ENCODE measurements at regions not wholly inside any gene's neighbourhood (a gene's known extent, or its start where the extent isn't known, plus 50 kb on each side); places are given as distances from the start of the nearest gene placed in this dataset.

- Histone ChIP-seq H3K36me3 (ENCODE audit: low read depth) (no peaks in the 10 kb centered on the region), H3K4me3 (no peak overlapping the region), H3K4me1 (ENCODE audit: low read depth) (no peaks in the 10 kb centered on the region), H3K9me3 (no peaks in the 10 kb centered on the region)
- DNase-seq (no peak), ATAC-seq (no peak)
- intact Hi-C loops (cut with DNase I, micrococcal nuclease), result no loop called here
- TF ChIP-seq CTCF (IDR thresholded peaks at IDR 0.05), result no peak
Measured at GRCh38 chr13:111920306-111920931, 146.5 kb upstream of the SOX1 start.

DNA sequence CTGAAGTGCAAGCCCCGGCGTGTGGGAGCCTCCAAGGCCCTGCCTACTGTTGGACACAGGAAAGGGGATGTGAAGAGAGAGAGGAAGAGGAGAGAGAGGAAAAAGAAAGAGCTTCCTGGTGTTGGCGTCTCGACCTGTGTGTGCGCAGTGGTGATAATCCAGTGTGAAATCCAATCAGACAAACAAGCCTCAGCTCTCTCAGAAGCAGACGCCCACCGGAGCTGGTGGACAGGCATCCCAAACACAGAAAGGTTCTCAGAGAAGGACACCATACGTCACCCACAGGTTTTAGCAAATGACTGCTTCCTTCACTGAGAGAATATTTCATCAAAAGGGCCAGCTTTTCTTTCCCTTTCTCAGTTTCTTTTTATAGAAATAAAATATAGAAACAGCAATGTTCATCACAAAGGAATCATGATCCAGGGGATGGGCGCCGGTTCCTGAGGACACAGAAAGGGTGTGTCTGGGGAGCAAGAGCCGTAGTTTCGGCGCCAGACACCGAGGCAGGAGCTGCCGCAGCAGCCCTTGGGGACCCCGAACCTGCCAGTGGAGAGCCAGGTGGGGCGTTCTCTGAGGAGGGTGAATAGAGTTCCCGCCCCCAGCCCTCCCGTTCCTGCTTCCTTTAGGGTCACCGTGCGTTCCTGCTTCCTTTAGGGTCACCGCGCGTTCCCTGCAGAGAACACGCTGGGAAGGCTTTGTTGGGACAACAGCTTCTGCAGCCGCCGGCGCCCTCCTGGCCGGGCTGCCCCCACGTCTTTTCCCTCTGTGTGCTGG lies 145.8 kb upstream of the SOX1 start:
- DNase-seq (no peak), ATAC-seq (no peak)
- no peaks in the 10 kb centered on the region for H3K9me3 ChIP-seq
- TF ChIP-seq CTCF (IDR thresholded peaks at IDR 0.05), result no peak
- H3K4me3 ChIP-seq, result no peak overlapping the region
- no peaks in the 10 kb centered on the region for H3K36me3 ChIP-seq (ENCODE audit: low read depth)
- no peaks in the 10 kb centered on the region for H3K4me1 ChIP-seq (ENCODE audit: low read depth)
- intact Hi-C loops (cut with DNase I, micrococcal nuclease), result no loop called here

GRCh38 chr13:111922086-111922485 lies 144.9 kb upstream of the SOX1 start:
- Histone ChIP-seq H3K4me1 (ENCODE audit: low read depth) (no peaks in the 10 kb centered on the region), H3K9me3 (no peaks in the 10 kb centered on the region), H3K36me3 (ENCODE audit: low read depth) (no peaks in the 10 kb centered on the region), H3K4me3 (no peak overlapping the region)
- TF ChIP-seq CTCF (IDR thresholded peaks at IDR 0.05), result no peak
- ATAC-seq (no peak), DNase-seq (no peak)
- intact Hi-C loops (cut with DNase I, micrococcal nuclease), result no loop called here

DNA sequence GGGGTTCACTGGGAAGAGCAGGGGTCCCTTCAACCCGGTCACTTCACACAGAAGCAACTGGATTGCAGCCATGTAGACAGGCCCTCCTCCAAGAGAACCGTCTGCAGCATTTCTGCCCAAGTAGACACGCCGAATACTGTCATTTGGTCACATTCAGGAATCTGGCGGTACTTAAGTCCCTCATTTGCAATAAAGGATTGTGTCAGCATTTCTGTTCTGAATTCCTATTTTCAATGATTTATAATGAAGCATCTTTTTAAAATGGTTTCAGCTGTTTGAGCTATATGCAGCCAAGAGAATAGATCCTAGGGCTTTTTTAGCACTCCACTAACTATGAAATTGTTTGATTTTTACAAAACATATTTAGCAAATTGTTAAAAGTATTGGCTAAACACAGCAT lies 143.5 kb upstream of the SOX1 start:
- intact Hi-C loops (cut with DNase I, micrococcal nuclease), result no loop called here
- H3K4me3 ChIP-seq, result no peak overlapping the region
- TF ChIP-seq CTCF (IDR thresholded peaks at IDR 0.05), result no peak

DNA sequence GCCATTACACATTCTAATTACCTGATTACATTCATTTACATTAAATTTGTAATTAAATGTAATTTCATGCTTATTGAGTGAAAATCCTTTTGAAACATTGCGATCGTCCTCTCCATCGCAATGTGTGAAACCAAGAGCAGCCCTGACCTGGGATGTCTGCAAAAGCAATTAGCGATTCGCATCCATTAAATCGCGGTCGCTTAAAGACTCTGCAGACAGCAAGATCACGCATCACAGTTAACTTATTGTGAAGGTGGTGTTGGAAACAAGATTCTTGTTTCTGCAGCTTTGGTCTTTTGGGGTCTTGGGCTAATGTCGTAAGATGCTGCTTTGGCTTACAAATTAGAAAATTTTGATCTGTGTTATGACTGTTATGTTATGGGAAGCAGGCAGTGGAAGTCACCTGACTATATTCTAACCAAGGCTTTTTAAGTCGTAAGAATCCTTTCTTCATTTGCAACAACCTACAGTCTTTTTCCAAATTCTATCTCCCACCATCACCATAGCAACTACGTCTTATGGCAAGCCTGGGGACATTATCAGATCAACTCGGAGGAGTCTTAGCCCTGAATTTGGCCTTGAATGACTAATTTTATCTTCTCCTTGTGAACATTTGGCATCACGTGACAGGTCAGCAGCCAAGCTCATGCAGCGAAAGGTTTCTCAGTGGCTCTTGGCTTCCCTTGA lies 142.8 kb upstream of the SOX1 start:
- ATAC-seq, result no peak
- intact Hi-C loops (cut with DNase I, micrococcal nuclease), result no loop called here

More for the DNA sequence above, 143.5 kb upstream of the SOX1 start:
- Histone ChIP-seq H3K4me1 (ENCODE audit: low read depth) (no peaks in the 10 kb centered on the region), H3K9me3 (no peaks in the 10 kb centered on the region), H3K36me3 (ENCODE audit: low read depth) (no peaks in the 10 kb centered on the region)
- no peak for ATAC-seq
- DNase-seq, result no peak

More for the DNA sequence above, 142.8 kb upstream of the SOX1 start:
- no peaks in the 10 kb centered on the region for H3K9me3 ChIP-seq
- no peak for TF ChIP-seq CTCF (IDR thresholded peaks at IDR 0.05)
- no peak overlapping the region for H3K4me3 ChIP-seq
- H3K4me1 ChIP-seq (ENCODE audit: low read depth), result no peaks in the 10 kb centered on the region
- H3K36me3 ChIP-seq (ENCODE audit: low read depth), result no peaks in the 10 kb centered on the region
- no peak for DNase-seq
